Astrocyte (in vitro differentiated cells and primary cell): ENCODE measurements at regions not wholly inside any gene's neighbourhood (a gene's known extent, or its start where the extent isn't known, plus 50 kb on each side); places are given as distances from the start of the nearest gene placed in this dataset.
"Not testable (repeated sequence)": the region's sequence is repeated elsewhere in the genome, so short reads cannot be mapped to it uniquely, and the experiment has no call there.

Source experiments
- DNase-seq: peaks from one replicate; pipeline ENCODE4 v3.0.0-alpha.2; 2010; ENCODE audit warnings: low read depth
- FAIRE-seq: peaks from 2 replicates; lab custom pipeline; 2011; peaks lifted over from hg19 to GRCh38; lab: Jason Lieb, UNC
- H2AFZ ChIP-seq: 2 replicates; pipeline ENCODE4 v1.6.0; 2012; ENCODE audit warnings: low read depth, low read length, inconsistent platforms
- H3K27ac ChIP-seq: 2 replicates; pipeline ENCODE4 v1.5.1; 2011; ENCODE audit warnings: low read depth, low read length, inconsistent platforms
- H3K27me3 ChIP-seq: 2 replicates; pipeline ENCODE4 v1.6.0; 2011; ENCODE audit warnings: low read length, inconsistent platforms; ENCODE audit not compliant: insufficient read depth
- H3K36me3 ChIP-seq: 2 replicates; pipeline ENCODE4 v1.5.1; 2011; ENCODE audit warnings: low read length, inconsistent platforms; ENCODE audit not compliant: insufficient read depth
- H3K4me1 ChIP-seq: 2 replicates; pipeline ENCODE4 v1.5.1; 2011; ENCODE audit warnings: low read length, inconsistent platforms; ENCODE audit not compliant: insufficient read depth
- H3K4me2 ChIP-seq: 2 replicates; pipeline ENCODE4 v1.6.0; 2012; ENCODE audit warnings: low read length, inconsistent platforms
- H3K4me3 ChIP-seq: 2 replicates; pipeline ENCODE4 v1.5.1; 2011; ENCODE audit warnings: low read depth, mild to moderate bottlenecking, low read length, inconsistent platforms; ENCODE audit not compliant: insufficient read depth
- H3K79me2 ChIP-seq: 2 replicates; pipeline ENCODE4 v1.6.0; 2012; ENCODE audit warnings: mild to moderate bottlenecking, low read length, inconsistent platforms; ENCODE audit not compliant: insufficient read depth
- H3K9ac ChIP-seq: 2 replicates; pipeline ENCODE4 v1.6.0; 2012; ENCODE audit warnings: mild to moderate bottlenecking, low read length, inconsistent platforms
- H3K9me3 ChIP-seq: 2 replicates; pipeline ENCODE4 v1.5.1; 2012; ENCODE audit warnings: low read depth, mild to moderate bottlenecking, low read length, inconsistent platforms; ENCODE audit not compliant: insufficient read depth
- H4K20me1 ChIP-seq: 2 replicates; pipeline ENCODE4 v1.6.0; 2012; ENCODE audit warnings: low read length, inconsistent platforms; ENCODE audit not compliant: insufficient read depth
- H3K27ac Mint-ChIP-seq: one replicate; pipeline ENCODE4 v1.8.0; 2021; ENCODE audit warnings: mild to moderate bottlenecking, mixed read lengths; ENCODE audit not compliant: unreplicated experiment
- H3K27me3 Mint-ChIP-seq: one replicate; pipeline ENCODE4 v1.8.0; 2021; ENCODE audit warnings: low read depth, mixed read lengths; ENCODE audit not compliant: unreplicated experiment
- H3K36me3 Mint-ChIP-seq: one replicate; pipeline ENCODE4 v1.8.0; 2021; ENCODE audit warnings: low read depth, mixed read lengths; ENCODE audit not compliant: unreplicated experiment
- H3K4me1 Mint-ChIP-seq: one replicate; pipeline ENCODE4 v1.8.0; 2021; ENCODE audit warnings: low read depth, mixed read lengths; ENCODE audit not compliant: unreplicated experiment
- H3K4me3 Mint-ChIP-seq: one replicate; pipeline ENCODE4 v1.8.0; 2021; ENCODE audit warnings: mild to moderate bottlenecking, moderate library complexity, mixed read lengths; ENCODE audit not compliant: unreplicated experiment
- H3K9me3 Mint-ChIP-seq: one replicate; pipeline ENCODE4 v1.8.0; 2021; ENCODE audit warnings: mild to moderate bottlenecking, mixed read lengths; ENCODE audit not compliant: unreplicated experiment
- EZH2 ChIP-seq: IDR thresholded peaks from 2 replicates; pipeline ENCODE4 v1.6.1; 2012; ENCODE audit warnings: mild to moderate bottlenecking, low read length, inconsistent platforms; ENCODE audit not compliant: insufficient read depth
- TF ChIP-seq, protein P1 (sequence below): IDR thresholded peaks from 2 replicates; pipeline ENCODE4 v1.5.1; 2011; ENCODE audit warnings: low read depth, mild to moderate bottlenecking, inconsistent platforms, low read length, moderate library complexity; ENCODE audit not compliant: insufficient read depth

DNA sequence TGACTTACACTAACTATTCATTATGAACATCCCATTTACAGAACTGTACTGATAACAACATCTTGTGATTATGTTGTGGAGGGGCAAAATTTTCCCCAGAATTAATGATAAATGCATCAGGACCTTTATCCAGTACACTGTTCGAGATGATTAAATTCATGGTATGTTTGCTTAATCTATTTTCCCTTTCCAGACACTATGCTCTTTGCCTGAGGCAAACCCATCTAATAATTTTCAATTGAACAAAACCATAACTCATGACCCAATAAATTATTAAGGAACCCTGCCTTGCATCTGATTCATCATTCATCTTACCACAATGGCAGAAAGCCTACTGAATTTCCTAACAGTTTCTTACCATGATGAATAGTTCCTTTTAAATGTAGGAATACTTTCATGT, 385.0 kb downstream of the DSEL start:
- Mint-ChIP-seq H3K9me3 (no peaks in the 10 kb centered on the region), H3K27me3 (no peaks in the 10 kb centered on the region), H3K27ac (no peak overlapping the region), H3K36me3 (no peaks in the 10 kb centered on the region), H3K4me3 (no peak overlapping the region), H3K4me1 (no peaks in the 10 kb centered on the region)
- no peaks in the 10 kb centered on the region for H3K27me3 ChIP-seq
- H4K20me1 ChIP-seq: no peaks in the 10 kb centered on the region
- FAIRE-seq (no peak), DNase-seq (no peak)
- no peak overlapping the region for H2AFZ ChIP-seq
- no peak overlapping the region for H3K4me2 ChIP-seq
- no peak overlapping the region for H3K9ac ChIP-seq
- H3K4me3 ChIP-seq: no peak overlapping the region
- no peaks in the 10 kb centered on the region for H3K36me3 ChIP-seq
- H3K9me3 ChIP-seq: no peaks in the 10 kb centered on the region
- no peaks in the 10 kb centered on the region for H3K79me2 ChIP-seq
- TF ChIP-seq, protein P1, sequence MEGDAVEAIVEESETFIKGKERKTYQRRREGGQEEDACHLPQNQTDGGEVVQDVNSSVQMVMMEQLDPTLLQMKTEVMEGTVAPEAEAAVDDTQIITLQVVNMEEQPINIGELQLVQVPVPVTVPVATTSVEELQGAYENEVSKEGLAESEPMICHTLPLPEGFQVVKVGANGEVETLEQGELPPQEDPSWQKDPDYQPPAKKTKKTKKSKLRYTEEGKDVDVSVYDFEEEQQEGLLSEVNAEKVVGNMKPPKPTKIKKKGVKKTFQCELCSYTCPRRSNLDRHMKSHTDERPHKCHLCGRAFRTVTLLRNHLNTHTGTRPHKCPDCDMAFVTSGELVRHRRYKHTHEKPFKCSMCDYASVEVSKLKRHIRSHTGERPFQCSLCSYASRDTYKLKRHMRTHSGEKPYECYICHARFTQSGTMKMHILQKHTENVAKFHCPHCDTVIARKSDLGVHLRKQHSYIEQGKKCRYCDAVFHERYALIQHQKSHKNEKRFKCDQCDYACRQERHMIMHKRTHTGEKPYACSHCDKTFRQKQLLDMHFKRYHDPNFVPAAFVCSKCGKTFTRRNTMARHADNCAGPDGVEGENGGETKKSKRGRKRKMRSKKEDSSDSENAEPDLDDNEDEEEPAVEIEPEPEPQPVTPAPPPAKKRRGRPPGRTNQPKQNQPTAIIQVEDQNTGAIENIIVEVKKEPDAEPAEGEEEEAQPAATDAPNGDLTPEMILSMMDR: no peak
- no peak for TF ChIP-seq EZH2
- H3K4me1 ChIP-seq: no peaks in the 10 kb centered on the region
- no peak overlapping the region for H3K27ac ChIP-seq

DNA sequence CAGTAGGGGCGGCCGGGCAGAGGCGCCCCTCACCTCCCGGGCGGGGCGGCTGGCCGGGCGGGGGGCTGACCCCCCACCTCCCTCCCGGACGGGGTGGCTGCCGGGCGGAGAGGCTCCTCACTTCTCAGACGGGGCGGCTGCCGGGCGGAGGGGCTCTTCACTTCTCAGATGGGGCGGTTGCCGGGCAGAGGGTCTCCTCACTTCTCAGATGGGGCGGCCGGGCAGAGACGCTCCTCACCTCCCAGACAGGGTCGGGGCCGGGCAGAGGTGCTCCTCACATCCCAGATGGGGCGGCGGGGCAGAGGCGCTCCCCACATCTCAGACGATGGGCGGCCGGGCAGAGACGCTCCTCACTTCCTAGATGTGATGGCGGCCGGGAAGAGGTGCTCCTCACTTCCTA, 389.8 kb downstream of the DSEL start:
- not testable (repeated sequence) for H3K27ac ChIP-seq, H4K20me1 ChIP-seq, H3K9me3 ChIP-seq, H3K36me3 Mint-ChIP-seq, H2AFZ ChIP-seq, H3K4me1 ChIP-seq, H3K4me3 Mint-ChIP-seq, H3K79me2 ChIP-seq, H3K4me2 ChIP-seq, H3K9ac ChIP-seq, DNase-seq, H3K4me3 ChIP-seq, H3K27me3 Mint-ChIP-seq, H3K9me3 Mint-ChIP-seq, H3K27ac Mint-ChIP-seq, FAIRE-seq, H3K27me3 ChIP-seq, H3K36me3 ChIP-seq, H3K4me1 Mint-ChIP-seq

DNA sequence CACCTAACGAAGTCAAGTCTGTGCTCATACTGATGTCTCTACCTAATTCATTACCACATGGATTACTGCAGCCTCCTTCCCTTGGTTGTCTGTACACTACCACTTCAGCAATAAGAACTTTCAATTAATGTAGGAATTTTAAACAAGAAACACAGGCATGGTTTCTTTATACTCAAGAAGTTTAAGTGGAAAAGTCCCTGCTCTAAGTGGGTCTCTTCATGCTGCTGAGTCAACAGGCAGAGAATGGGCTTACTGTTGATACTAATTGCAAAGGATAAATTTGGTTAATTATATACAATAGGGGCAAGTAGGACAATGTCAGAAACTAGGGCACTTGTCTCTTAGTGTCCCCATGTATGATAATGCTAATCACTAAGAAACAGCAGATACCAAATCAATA, 392.6 kb downstream of the DSEL start:
- H3K9me3 ChIP-seq: no peaks in the 10 kb centered on the region
- no peak overlapping the region for H3K4me2 ChIP-seq
- no peak overlapping the region for H3K27ac ChIP-seq
- Mint-ChIP-seq H3K27me3 (no peaks in the 10 kb centered on the region), H3K4me1 (no peaks in the 10 kb centered on the region), H3K9me3 (no peaks in the 10 kb centered on the region), H3K27ac (no peak overlapping the region), H3K36me3 (no peaks in the 10 kb centered on the region), H3K4me3 (no peak overlapping the region)
- no peaks in the 10 kb centered on the region for H4K20me1 ChIP-seq
- no peaks in the 10 kb centered on the region for H3K27me3 ChIP-seq
- no peak overlapping the region for H2AFZ ChIP-seq
- H3K4me1 ChIP-seq: no peaks in the 10 kb centered on the region
- H3K36me3 ChIP-seq: no peaks in the 10 kb centered on the region
- no peaks in the 10 kb centered on the region for H3K79me2 ChIP-seq
- FAIRE-seq (no peak), DNase-seq (no peak)
- no peak overlapping the region for H3K4me3 ChIP-seq
- no peak for TF ChIP-seq EZH2
- TF ChIP-seq, protein P1: no peak
- H3K9ac ChIP-seq: no peak overlapping the region
